HG03175 (cell line): ENCODE measurements at regions not wholly inside any gene's neighbourhood (a gene's known extent, or its start where the extent isn't known, plus 50 kb on each side); places are given as distances from the start of the nearest gene placed in this dataset.
"Not testable (repeated sequence)": the region's sequence is repeated elsewhere in the genome, so short reads cannot be mapped to it uniquely, and the experiment has no call there.

Source experiments
- ATAC-seq: cut with Tn5 transposase; IDR thresholded peaks from one replicate; pipeline ENCODE4 v1.9.1; 2021; ENCODE audit warnings: mild to moderate bottlenecking, moderate library complexity; ENCODE audit not compliant: unreplicated experiment

DNA sequence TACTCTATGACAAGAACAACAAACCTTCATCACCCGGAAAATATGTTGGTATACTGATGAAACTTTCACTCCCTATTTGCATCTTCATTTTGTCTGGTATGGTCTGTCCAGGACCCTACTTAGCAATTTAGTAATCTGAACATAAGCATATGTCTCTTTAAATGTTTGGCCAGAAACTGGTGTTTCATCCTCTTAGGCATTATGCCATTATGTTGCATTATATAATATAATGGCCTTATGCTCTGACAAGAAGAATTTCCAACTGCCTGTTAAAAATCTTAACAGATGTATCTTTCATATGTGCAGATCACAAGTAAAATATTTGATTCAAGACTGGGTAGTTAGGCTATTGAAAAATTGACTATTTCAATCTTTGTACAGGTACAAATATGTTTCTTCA is 610.6 kb upstream of the PRR20A start:
- ATAC-seq, result no peak

DNA sequence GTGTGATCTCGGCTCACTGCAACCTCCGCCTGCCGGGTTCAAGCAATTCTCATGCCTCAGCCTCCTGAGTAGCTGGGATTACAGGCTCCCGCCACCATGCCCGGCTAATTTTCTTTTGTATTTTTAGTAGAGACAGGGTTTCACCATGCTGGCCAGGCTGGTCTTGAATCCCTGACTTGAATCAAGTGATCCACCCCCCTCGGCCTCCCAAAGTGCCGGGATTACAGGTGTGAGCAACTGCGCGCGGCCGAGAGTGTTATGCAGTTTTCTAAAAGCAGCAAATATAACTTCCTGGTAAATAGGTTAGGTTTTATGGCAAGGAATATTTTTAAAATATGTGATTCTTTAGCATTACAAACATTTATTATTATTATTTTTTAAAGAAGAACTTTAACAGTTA is 592.8 kb upstream of the PRR20A start:
- not testable (repeated sequence) for ATAC-seq

DNA sequence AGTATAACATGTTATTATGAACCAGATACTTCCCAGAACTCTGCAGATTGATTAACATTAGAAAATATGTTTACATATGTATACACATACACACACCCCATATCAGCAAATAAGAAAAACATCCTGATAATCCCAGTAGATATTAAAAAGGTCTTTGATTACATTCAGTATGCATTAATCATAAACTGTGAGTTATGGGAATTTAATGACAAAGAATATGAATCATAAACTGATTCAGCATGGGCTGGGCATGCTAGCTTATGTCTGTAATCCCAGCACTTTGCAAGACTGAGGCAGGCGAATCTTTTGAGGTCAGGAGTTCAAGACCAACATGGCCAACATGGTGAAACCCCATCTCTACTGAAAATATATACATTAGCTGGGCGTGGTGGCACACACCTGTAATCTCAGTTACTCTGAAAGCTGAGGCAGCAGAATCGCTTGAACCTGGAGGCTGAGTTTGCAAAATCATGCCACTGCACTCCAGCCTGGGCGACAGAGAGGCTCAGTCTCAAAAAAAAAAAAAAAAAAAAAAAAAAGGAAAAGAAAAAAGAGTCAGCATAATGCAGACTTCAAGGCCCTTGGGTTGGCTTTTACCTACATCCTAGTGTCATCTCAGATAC is 581.9 kb upstream of the PRR20A start:
- no peak for ATAC-seq

DNA sequence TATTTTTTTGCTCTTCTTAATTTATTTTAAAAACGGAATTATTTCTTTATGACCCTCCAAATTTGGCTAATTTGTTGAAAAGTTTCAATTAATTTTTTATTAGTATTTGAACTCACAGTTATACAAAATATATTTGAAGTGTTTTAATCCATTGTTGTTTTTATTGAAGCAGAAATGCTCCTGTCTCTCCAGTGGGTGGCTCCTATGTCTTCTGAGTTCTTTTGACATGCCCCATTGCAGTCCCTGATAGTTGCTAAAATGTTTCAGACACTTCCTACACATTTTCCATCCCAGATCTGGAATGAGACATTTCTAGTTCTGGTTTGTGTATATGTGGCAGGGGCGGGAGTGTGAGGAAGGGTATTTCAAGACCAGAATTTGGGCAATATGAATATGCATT is 579.4 kb upstream of the PRR20A start:
- no peak for ATAC-seq

DNA sequence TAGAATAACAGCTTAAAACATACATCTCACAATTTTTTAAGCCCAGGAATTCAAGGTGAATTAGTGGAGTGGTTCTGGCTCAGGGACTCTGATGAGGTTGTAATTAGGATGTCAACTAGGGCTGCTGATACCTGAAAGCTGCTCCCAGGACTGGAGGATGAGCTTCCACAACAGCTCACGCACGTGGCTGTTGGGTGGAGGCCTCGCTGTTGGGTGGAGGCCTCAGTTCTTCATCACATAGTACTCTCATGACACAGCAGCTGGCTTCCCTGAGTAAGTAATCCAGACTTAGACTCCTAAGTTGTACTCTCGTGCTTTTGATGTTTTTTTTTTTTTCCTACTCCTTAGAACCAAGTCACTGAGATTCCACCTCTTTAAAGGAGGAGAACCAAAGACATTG is 577.1 kb upstream of the PRR20A start:
- no peak for ATAC-seq

DNA sequence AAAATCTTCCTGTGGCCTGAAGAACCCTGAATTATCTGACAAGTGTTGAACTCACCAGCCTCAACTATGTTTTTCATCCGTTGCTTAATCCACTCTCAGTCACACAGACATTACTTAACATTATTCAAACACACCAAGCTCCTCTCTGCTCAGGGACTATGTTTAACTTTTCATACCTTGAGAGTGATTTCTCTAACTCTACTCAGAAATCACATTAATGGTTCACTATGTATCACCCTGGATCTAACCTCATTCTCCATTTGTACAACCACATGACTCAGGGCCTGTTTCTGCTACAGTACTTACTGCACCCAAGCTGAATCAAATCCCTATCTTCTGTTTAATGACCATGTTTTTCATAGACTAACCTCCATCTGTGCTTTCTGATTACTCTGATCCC is 553.7 kb upstream of the PRR20A start:
- ATAC-seq, result no peak

DNA sequence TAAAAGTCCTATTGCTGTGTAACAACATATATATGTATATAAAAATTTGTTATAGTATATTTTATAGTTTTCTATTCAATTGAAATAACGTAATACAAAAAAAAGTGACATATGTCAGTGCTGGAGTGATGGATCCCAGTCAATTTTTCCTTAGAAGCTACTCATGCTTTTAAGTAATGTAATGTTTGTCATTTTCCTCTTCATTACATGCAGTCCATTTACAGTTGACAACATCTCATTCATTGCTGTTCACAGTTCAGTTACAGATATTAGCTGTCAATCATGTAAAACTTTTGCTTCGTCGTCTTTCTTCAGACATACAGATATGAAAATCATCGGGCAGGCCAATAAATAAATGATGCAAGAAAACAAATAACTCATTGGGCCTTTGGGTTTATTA is 525.1 kb upstream of the PRR20A start:
- ATAC-seq, result no peak

DNA sequence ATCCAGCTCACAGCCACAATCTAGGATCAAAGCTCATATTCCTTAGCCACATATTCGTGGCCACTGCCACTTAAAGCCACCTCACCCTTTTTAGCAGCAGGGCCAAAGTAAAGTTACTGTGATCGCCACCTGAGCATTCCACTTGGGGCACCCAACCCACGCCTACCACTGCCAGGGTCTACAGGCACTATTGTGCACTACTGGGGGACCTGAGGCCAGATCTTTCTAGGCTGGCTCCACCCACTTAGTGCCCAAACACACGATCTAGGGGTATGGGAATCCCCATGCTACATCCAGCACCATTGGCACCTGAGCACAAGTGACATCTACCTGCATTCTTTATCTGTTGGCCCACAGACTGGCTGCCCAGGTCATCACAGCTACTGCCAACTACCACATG is 517.9 kb upstream of the PRR20A start:
- ATAC-seq, result no peak

DNA sequence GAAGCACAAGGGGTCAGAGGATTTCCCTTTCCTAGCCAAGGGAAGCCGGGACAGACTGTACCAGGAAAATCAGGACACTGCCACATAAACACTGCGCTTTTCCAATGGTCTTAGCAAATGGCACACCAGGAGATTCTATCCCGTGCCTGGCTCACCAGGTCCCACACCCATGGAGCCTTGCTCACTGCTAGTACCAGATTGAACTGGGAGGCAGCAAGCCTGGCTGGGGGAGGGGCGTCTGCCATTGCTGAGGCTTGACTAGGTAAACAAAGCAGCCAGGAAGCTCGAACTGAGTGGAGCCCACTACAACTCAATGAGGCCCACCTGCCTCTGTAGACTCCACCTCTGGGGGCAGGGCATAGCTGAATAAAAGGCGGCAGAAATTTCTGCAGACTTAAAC is 511.8 kb upstream of the PRR20A start:
- ATAC-seq, result not testable (repeated sequence)

DNA sequence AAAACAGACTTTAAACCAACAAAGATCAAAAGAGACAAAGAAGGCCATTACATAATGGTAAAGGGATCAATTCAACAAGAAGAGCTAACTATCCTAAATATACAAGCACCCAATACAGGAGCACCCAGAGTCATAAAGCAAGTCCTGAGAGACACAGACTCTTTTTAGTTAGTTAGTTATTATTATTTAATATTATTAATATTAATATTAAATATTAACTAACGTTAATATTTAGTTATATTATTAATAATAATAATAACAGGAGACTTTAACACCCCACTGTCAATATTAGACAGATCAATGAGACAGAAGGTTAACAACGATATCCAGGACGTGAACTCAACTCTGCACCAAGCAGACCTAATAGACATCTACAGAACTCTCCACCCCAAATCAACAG is 509.7 kb upstream of the PRR20A start:
- not testable (repeated sequence) for ATAC-seq

DNA sequence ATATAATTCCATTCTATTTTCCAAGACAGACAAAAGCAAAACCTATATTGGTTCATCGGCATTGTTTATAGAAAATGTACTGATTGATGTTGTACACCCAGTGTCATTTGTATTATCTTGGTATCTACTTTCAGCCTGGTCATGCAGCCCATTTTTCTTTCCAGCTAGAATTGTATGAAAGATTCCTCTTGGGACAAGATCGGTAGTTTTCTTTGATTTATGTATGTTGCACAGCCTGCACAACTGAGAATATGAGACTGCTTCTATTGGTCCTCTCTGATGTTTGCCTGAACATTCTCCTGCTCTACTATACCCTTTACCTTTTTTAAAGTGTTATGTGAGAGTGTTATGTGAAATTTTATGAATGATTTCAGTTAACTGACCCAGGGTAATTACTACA is 487.7 kb upstream of the PRR20A start:
- ATAC-seq, result no peak

DNA sequence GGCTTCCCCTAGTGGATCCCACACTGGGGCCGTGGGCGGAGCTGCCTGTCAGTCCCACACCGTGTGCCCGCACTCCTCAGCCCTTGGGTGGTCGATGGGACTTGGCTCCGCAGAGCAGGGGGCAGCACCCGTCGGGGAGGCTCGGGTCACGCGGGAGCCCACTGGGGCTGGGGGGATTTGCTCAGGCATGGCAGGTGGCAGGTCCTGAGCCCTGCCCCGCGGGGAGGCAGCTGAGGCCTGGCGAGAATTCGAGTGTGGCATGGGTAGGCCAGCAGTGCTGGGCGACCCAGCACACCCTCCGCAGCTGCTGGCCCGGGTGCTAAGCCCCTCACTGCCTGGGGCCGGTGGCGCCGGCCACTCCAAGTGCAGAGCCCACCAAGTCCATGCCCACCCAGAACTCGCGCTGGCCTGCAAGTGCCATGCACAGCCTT is 481.7 kb upstream of the PRR20A start:
- ATAC-seq, result no peak

DNA sequence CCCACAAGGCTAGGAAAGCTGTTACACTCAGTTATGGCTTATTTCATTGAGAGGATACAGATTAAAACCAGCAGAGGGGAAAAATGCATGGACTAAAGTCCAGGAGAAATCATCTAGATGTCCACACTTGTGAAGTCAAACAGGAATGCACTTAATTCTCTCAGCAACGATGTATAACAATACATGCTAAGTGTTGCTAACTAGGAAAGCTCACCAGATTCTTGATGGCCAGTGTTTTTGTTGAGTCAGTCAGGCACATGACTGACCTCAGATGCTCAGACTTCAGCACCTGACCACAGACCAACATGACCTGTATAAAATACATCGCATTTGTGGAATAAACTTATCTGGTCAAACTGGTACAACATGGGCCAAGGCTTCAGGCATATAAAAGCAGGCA is 470.2 kb upstream of the PRR20A start:
- ATAC-seq, result no peak

DNA sequence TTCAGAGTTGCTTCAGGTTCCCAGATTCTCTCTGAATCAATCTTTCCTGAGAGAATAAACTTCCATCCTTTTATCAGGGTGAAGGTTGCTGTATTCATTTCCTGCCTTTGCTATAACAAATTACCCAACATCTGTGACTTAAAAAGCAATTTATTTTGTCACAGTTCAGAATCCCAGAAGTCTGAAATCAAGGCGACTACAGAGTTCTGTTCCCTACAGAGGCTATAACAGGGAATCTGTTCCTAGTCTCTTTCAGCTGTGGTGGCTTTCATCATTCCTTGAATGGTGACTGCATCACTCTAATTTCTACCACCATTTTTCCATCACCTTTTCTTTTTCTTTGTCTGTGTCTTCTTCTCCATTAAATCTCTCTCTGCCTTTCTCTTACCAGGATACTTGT is 459.3 kb upstream of the PRR20A start:
- no peak for ATAC-seq

DNA sequence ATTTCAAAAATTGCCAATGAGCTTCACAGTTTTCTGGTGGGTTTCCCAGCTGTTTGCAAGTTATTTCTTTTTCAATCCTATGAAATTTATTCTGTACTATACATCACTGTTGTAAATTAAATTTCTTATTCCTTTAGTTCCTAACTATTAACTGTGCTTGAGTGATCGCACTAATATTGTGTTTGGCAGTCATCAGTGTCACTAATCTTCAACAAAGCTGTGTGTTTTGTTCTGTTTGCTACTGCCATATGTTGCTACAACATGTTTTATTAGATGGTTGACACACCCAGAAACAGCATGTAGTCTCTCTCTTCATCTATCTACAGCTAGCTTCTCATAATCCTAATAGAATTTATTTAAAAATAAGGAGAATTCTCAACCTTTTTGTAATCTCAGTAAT is 453.6 kb upstream of the PRR20A start:
- no peak for ATAC-seq

DNA sequence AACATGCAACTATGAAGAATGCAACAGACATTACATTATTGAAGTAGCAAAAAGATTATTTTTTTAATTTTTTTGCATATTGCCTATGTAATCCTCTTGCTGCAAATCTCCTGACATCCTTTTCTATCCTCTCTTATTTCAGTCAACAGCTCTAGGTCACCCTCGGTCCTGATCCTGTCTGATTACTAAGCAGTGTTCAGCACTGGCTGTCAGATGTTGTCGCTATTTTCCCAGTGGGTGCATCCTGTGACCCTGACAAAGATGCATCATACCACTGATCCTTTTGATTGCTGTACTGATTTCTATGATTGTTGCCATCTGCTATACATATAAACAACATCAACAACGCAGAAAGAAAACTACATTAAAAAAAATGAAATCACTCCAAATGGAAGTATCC is 443.7 kb upstream of the PRR20A start:
- no peak for ATAC-seq

DNA sequence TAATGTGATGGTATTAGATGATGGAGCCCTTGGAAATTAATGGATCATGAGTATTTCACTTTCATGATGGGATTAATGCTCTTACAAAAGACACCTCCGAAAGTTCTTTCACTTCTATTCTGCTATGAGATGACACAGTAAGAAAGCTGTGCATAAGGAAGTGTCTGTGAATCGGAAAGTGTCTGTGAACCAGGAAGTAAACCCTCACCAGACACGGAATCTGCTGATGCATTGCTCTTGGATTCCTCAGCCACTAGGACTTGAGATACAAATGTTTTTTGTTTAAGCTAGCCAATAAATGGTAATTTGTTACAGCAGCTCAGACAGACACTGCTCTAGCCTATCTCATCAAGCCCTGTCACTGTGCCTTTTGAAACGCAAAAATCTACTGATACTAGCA is 440.4 kb upstream of the PRR20A start:
- ATAC-seq, result no peak

DNA sequence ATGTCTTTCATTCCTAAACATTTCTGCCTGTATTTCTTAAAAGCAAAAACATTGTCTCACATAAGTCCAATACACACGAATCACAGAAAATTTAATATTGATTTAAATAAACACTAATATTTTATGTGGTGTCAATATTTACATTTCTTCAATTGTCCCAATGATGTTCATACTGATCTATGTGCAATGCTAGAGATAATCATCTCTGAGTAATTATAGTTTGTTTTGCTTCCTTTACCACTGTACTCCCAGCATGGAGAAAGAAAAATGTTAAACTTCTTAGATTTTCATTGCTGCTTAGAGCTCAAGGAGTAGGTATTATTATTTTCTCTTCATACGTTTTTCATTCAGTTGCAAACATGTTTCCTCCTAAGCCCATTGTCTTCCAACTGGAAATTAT is 434.2 kb upstream of the PRR20A start:
- ATAC-seq, result no peak

DNA sequence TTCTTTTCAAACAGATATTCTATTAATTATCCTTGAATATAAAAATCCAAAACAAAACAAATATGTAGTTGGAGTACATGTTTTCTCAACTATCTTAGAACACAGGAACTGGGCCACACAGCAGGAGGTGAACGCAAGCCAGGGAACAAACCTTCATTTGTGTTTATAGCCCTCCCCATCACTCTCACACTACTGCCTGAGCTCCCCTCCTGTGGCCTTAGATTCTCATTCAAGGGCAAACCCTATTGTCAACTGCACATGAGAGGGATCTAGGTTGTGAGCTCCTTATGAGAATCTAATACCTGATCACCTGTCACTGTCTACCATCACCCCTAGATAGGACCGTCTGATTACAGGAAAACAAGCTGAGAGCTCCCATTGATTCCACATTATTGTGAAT is 427.1 kb upstream of the PRR20A start:
- no peak for ATAC-seq

DNA sequence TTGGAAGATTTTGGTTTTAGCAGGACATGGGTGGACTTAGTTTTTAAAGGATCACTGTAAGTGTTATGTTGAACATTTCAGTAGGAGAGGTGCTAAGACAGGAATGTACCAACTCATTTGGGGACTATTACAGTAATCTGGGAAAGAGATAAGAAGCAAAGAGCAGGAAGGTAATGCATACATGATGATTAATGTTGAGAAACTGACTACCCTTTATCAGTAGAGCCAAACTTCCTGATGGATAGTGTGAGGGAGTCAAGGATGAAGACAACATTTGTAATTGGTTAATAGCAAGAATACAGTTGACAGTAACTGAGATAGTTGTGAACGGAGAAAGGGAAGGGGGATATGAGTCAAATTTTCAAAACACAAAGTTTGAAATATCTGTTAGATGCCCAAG is 421.9 kb upstream of the PRR20A start:
- ATAC-seq, result no peak

DNA sequence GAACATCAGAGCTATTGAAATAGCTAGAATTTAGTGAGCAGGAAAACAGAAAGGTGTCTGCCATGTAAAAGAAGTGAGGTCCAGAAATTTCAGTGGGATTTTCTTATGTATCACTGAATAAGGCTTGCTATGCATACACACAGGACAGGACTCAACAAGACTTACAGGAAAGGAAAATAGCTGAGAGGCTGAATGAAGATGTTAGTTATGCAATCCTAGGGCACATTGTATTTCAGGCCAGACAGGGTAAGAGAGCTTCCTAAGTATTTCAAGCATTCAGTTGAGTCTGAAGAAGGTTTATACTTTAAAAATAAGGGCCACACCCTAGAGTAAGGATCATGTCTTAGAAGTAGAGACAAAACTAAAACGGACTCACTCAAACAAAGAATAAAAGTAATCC is 419.9 kb upstream of the PRR20A start:
- no peak for ATAC-seq

DNA sequence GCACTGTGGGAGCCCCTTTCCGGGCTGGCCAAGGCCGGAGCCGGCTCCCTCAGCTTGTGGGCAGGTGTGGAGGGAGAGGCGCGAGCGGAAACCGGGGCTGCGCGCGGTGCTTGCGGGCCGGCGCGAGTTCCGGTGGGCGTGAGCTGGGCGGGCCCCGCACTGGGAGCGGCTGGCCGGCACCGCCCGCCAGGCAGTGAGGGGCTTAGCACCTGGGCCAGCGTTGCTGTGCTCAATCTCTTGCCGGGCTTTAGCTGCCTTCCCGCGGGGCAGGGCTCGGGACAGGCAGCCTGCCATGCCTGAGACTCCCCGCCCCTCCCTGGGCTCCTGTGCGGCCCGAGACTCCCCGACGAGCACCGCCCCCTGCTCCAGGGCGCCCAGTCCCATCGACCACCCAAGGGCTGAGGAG is 405.2 kb upstream of the PRR20A start:
- ATAC-seq, result no peak

DNA sequence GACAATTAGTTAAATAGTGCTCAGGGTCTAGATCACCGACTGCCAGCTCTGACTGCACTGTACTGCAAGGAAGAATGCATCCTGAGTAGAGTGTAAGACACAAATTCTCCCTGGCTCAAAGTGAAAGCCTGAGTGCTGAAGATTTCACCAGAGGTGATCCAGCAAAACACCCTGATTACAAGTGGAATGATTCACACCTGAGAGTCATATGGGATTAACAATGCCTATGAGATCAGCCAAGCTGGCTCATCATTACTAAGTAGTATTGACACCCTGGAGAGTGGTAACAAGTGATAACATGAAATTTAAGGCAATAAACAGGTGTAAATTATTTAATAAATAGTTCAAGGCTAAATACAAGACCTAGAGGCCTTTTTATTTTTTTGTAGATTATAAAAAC is 403.8 kb upstream of the PRR20A start:
- ATAC-seq, result no peak

DNA sequence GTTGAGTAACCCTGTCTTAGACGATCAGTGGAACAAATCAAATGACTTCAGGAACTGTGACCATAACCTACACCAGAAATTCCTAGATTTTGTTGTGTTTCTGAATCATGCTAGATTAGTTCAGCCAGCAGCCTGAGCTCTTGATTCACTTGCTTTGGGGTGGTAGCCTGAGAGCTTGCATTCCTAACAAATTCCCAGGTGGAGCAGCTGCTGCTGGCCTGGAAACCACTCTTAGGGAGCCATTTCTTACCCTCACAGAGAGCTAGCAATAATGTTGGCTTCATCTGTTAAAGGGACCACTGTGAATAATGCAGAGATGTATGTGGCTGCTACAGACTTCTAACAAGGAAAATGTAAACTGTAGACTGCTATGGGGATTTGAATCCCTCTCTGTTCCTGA is 388.1 kb upstream of the PRR20A start:
- ATAC-seq, result no peak
